ENCODE measurements at regions not wholly inside any gene's neighbourhood (a gene's known extent, or its start where the extent isn't known, plus 50 kb on each side); places are given as distances from the start of the nearest gene placed in this dataset.

DNA sequence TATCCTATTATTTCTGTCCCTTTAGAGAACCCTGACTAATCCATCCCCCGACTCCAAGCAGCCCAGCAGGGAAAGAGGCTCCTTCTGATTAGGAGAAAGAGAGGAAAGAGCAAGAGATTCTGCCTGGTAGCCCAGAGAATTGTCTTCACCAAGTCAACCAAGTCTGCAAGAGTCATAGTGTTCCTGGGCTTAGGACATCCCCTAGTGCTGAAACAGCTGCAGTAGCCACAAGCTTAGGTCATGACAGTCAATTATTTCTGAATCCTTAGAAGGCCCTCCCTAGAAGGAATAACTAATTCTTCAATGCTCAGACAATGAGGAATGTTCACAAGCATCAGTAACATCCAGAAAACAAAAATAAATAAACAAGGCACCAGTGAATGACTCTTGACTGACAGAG is 480.3 kb upstream of the GRIA3 start:
- Histone ChIP-seq H3K36me3 (ENCODE audit: control insufficient read depth in 2 of 2, extremely low read depth in 1 of 2, insufficient read depth in 2 of 2, low read length in 2 of 2) (no peaks in the 10 kb centered on the region), H3K27ac (ENCODE audit: control insufficient read depth, insufficient read depth, low read length) (no peak overlapping the region), H3K9me1 (ENCODE audit: control insufficient read depth, extremely low read depth, insufficient read depth, low read length) (no peaks in the 10 kb centered on the region), H3K4me1 (ENCODE audit: control insufficient read depth, extremely low read depth, insufficient read depth, low read length) (no peaks in the 10 kb centered on the region), H3K4me3 (ENCODE audit: control insufficient read depth in 2 of 3, extremely low read depth in 1 of 3, insufficient read depth in 2 of 3, low read depth in 1 of 3, low read length in 3 of 3) (no peak overlapping the region), H3K27me3 (ENCODE audit: control insufficient read depth, extremely low read depth, insufficient read depth, low read length) (no peaks in the 10 kb centered on the region), H2AFZ (ENCODE audit: control insufficient read depth, low read length) (no peak overlapping the region), H3K79me2 (ENCODE audit: control insufficient read depth, insufficient read depth, low read length) (no peaks in the 10 kb centered on the region), H3K9ac (ENCODE audit: control insufficient read depth, extremely low read depth, insufficient read depth, low read length) (no peak overlapping the region), H3K4me2 (ENCODE audit: control insufficient read depth, extremely low read depth, insufficient read depth, low read depth, low read length) (no peak overlapping the region), H3K9me3 (ENCODE audit: control insufficient read depth, low read depth, low read length) (no peaks in the 10 kb centered on the region), H4K20me1 (ENCODE audit: control insufficient read depth, extremely low read depth, insufficient read depth, low read length) (no peaks in the 10 kb centered on the region)
- dilution Hi-C loops (cut with MboI; ENCODE audit: extremely low pct_ligation_motif_present, low sequenced_read_pairs): no loop called here
- TF ChIP-seq EZH2 (IDR thresholded peaks at IDR 0.05; ENCODE audit: low read length): no peak
- TF ChIP-seq CTCF (optimal IDR thresholded peaks at IDR 0.05 in 1 of 3, IDR thresholded peaks at IDR 0.05 in 1 of 3, conservative IDR thresholded peaks at IDR 0.05 in 1 of 3; ENCODE audit: extremely low read depth in 1 of 3, insufficient read depth in 2 of 3, low read length in 3 of 3): peak in 1 of 3 experiments; percentile 38
- DNase-seq (ENCODE audit: low read depth, low spot score) (no peak), FAIRE-seq (no peak)

DNA sequence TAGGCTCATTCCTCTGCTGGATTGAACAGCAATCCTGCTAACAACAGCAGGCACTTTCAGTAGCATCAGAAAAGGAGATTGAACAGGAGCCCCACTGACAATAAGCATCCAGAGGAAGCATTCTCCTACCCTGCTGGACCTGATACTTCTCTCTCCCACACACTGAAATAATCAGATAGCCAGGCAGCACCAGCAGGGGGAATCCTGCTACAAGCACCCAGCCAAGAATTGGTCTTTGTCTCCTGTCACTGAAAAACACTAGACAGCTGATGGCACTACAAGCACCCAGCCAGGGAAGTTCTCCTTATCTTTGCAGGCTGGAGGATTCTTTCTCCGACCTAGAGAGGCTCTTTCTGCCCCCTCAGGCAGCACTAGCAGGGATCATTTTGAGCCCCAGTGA is 444.3 kb upstream of the GRIA3 start:
- dilution Hi-C loops (cut with MboI; ENCODE audit: extremely low pct_ligation_motif_present, low sequenced_read_pairs): no loop called here
- TF ChIP-seq EZH2 (IDR thresholded peaks at IDR 0.05; ENCODE audit: low read length) (no peak), CTCF (optimal IDR thresholded peaks at IDR 0.05 in 1 of 3, IDR thresholded peaks at IDR 0.05 in 1 of 3, conservative IDR thresholded peaks at IDR 0.05 in 1 of 3; ENCODE audit: extremely low read depth in 1 of 3, insufficient read depth in 2 of 3, low read length in 3 of 3) (peak in 2 of 3 experiments; percentile 7 to 46)

More for the DNA sequence above, 444.3 kb upstream of the GRIA3 start:
- H3K9ac ChIP-seq (ENCODE audit: control insufficient read depth, extremely low read depth, insufficient read depth, low read length): no peak overlapping the region
- no peaks in the 10 kb centered on the region for H3K79me2 ChIP-seq (ENCODE audit: control insufficient read depth, insufficient read depth, low read length)
- no peaks in the 10 kb centered on the region for H3K4me1 ChIP-seq (ENCODE audit: control insufficient read depth, extremely low read depth, insufficient read depth, low read length)
- no peak overlapping the region for H2AFZ ChIP-seq (ENCODE audit: control insufficient read depth, low read length)
- H4K20me1 ChIP-seq (ENCODE audit: control insufficient read depth, extremely low read depth, insufficient read depth, low read length): no peaks in the 10 kb centered on the region
- no peak for FAIRE-seq
- H3K27ac ChIP-seq (ENCODE audit: control insufficient read depth, insufficient read depth, low read length): no peak overlapping the region
- H3K4me3 ChIP-seq (ENCODE audit: control insufficient read depth in 2 of 3, extremely low read depth in 1 of 3, insufficient read depth in 2 of 3, low read depth in 1 of 3, low read length in 3 of 3): no peak overlapping the region
- H3K27me3 ChIP-seq (ENCODE audit: control insufficient read depth, extremely low read depth, insufficient read depth, low read length): no peaks in the 10 kb centered on the region
- H3K4me2 ChIP-seq (ENCODE audit: control insufficient read depth, extremely low read depth, insufficient read depth, low read depth, low read length): no peak overlapping the region
- no peaks in the 10 kb centered on the region for H3K36me3 ChIP-seq (ENCODE audit: control insufficient read depth in 2 of 2, extremely low read depth in 1 of 2, insufficient read depth in 2 of 2, low read length in 2 of 2)
- DNase-seq (ENCODE audit: low read depth, low spot score): no peak
- H3K9me3 ChIP-seq (ENCODE audit: control insufficient read depth, low read depth, low read length): no peaks in the 10 kb centered on the region
- H3K9me1 ChIP-seq (ENCODE audit: control insufficient read depth, extremely low read depth, insufficient read depth, low read length): no peaks in the 10 kb centered on the region

Data from keratinocyte (primary cell).